SK-N-SH treated with all-trans-retinoic acid at 6 μM for 48 hours (cell line): ENCODE measurements at regions not wholly inside any gene's neighbourhood (a gene's known extent, or its start where the extent isn't known, plus 50 kb on each side); places are given as distances from the start of the nearest gene placed in this dataset.

Experiments used
- ATAC-seq: fragments of 200-7000 bp; cut with Tn5 transposase; 3 replicates; pipeline ENCODE4 v1.9.1; 2020; ENCODE audit warnings: mild to moderate bottlenecking, moderate library complexity
- ARNTL ChIP-seq: fragments of 450-650 bp; formaldehyde crosslinking; IDR thresholded peaks from 2 replicates; pipeline ENCODE4 v1.5.0; 2020; ENCODE audit warnings: low read depth, mild to moderate bottlenecking, moderate library complexity, borderline replicate concordance
- BACH2 ChIP-seq: fragments of 250-450 bp; sonication (Bioruptor Pico); IDR thresholded peaks from 2 replicates; pipeline ENCODE4 v1.9.0; 2021; ENCODE audit warnings: mild to moderate bottlenecking, borderline replicate concordance
- CSDC2 ChIP-seq: fragments of 250-450 bp; sonication (Bioruptor Pico); IDR thresholded peaks from 2 replicates; pipeline ENCODE4 v1.5.0; 2020; ENCODE audit warnings: mild to moderate bottlenecking, moderate library complexity
- ESRRG ChIP-seq: fragments of 250-450 bp; sonication (Bioruptor Pico); IDR thresholded peaks from 2 replicates; pipeline ENCODE4 v1.6.1; 2021; ENCODE audit warnings: mild to moderate bottlenecking
- ISL1 ChIP-seq: fragments of 250-450 bp; sonication (Bioruptor Pico); IDR thresholded peaks from 2 replicates; pipeline ENCODE4 v2.1.2; 2022; ENCODE audit warnings: mild to moderate bottlenecking, moderate library complexity
- OSR1 ChIP-seq: fragments of 250-450 bp; sonication (Bioruptor Pico); IDR thresholded peaks from 2 replicates; pipeline ENCODE4 v1.8.0; 2022; ENCODE audit warnings: moderate library complexity, mild to moderate bottlenecking, inconsistent platforms
- PPARA ChIP-seq: fragments of 250-450 bp; sonication (Bioruptor Pico); IDR thresholded peaks from 2 replicates; pipeline ENCODE4 v1.5.0; 2020; ENCODE audit warnings: mild to moderate bottlenecking, borderline replicate concordance
- RARB ChIP-seq: fragments of 250-450 bp; sonication (Bioruptor Pico); IDR thresholded peaks from 2 replicates; pipeline ENCODE4 v1.8.0; 2021; ENCODE audit warnings: mild to moderate bottlenecking, moderate library complexity
- SNAI2 ChIP-seq: fragments of 250-450 bp; sonication (Bioruptor Pico); IDR thresholded peaks from 2 replicates; pipeline ENCODE4 v1.5.0; 2020; ENCODE audit warnings: mild to moderate bottlenecking, moderate library complexity
- TCF4 ChIP-seq: fragments of 250-450 bp; sonication (Bioruptor Pico); IDR thresholded peaks from 2 replicates; pipeline ENCODE4 v1.8.0; 2021; ENCODE audit warnings: mild to moderate bottlenecking, moderate library complexity, borderline replicate concordance
- TOX ChIP-seq: fragments of 250-450 bp; sonication (Bioruptor Pico); IDR thresholded peaks from 2 replicates; pipeline ENCODE4 v1.8.0; 2021; ENCODE audit warnings: mild to moderate bottlenecking, moderate library complexity, borderline replicate concordance
- ZC3H10 ChIP-seq: fragments of 250-450 bp; sonication (Bioruptor Pico); IDR thresholded peaks from 2 replicates; pipeline ENCODE4 v1.5.1; 2021; ENCODE audit warnings: mild to moderate bottlenecking, moderate library complexity
- ZFP3 ChIP-seq: fragments of 250-450 bp; sonication (Bioruptor Pico); IDR thresholded peaks from 2 replicates; pipeline ENCODE4 v1.5.0; 2020; ENCODE audit warnings: mild to moderate bottlenecking, moderate library complexity
- ZFP30 ChIP-seq: fragments of 450-650 bp; formaldehyde crosslinking; IDR thresholded peaks from 2 replicates; pipeline ENCODE4 v1.5.0; 2022; ENCODE audit warnings: mild to moderate bottlenecking, moderate library complexity
- ZNF565 ChIP-seq: fragments of 450-650 bp; formaldehyde crosslinking; conservative IDR thresholded peaks from 2 replicates; pipeline ENCODE4 v1.5.0; 2020; ENCODE audit warnings: low read depth, mild to moderate bottlenecking, moderate library complexity
- ZNF8 ChIP-seq: fragments of 450-650 bp; formaldehyde crosslinking; IDR thresholded peaks from 2 replicates; pipeline ENCODE4 v1.5.0; 2020; ENCODE audit warnings: mild to moderate bottlenecking, moderate library complexity
- TF ChIP-seq, protein P1 (sequence below): fragments of 250-450 bp; sonication (Bioruptor Pico); IDR thresholded peaks from 2 replicates; pipeline ENCODE4 v1.5.0; 2020; ENCODE audit warnings: mild to moderate bottlenecking, moderate library complexity
- TF ChIP-seq, protein P2 (sequence below): fragments of 250-450 bp; sonication (Bioruptor Pico); IDR thresholded peaks from 2 replicates; pipeline ENCODE4 v1.8.0; 2021; ENCODE audit warnings: low read depth, mild to moderate bottlenecking, moderate library complexity, borderline replicate concordance
- TF ChIP-seq, protein P3 (sequence below): fragments of 250-450 bp; sonication (Bioruptor Pico); IDR thresholded peaks from 2 replicates; pipeline ENCODE4 v1.5.1; 2021; ENCODE audit warnings: mild to moderate bottlenecking, moderate library complexity
- TF ChIP-seq, protein P4 (sequence below): fragments of 250-450 bp; sonication (Bioruptor Pico); IDR thresholded peaks from 2 replicates; pipeline ENCODE4 v1.5.1; 2020; ENCODE audit warnings: low read depth, mild to moderate bottlenecking, moderate library complexity

DNA sequence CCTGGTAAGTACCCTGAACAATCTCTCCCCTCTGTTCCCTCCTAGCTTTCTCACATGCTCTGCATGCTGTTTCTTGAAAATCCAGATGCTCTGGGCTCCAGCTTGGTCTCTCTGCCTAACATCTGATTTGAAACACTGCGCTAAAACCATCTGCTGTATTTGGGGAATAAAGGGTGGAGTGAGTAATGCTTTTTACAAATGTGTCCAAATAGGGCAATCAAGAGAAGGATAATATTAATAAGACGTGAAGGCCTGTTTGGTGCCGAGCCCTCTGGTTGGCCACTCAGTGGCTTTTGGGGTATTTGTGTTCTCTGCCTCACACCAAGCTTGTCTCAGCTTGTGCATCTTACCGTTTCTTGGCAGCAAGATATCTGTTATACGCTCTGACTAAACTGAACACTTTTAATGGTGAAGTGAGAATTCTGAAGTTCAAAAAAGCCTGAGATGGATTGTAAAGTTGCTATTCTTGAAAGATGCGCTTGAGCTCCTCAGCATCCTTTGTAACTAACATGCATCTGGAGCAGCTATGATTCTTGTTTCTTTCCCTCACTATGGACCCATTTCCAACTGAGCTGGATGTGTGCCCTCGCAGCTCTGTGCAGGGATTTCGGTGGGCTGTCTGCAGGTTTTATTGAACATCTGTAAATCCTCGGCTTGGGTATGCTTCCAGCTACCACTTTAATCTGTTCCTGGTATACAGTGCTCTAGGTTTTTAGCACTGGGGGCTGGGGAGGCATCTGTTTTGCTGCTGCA is 269.4 kb downstream of the RWDD3 start:
- TF ChIP-seq SNAI2 (CRISPR knock-in tag) (no peak), ARNTL (CRISPR knock-in tag) (no peak), ZFP3 (no peak), TCF4 (CRISPR knock-in tag) (no peak), ISL1 (CRISPR knock-in tag) (no peak), RARB (CRISPR knock-in tag) (no peak), CSDC2 (CRISPR knock-in tag) (no peak), PPARA (CRISPR knock-in tag) (no peak), ZFP30 (CRISPR knock-in tag) (no peak), ZC3H10 (CRISPR knock-in tag) (no peak), ZNF8 (CRISPR knock-in tag) (no peak), OSR1 (CRISPR knock-in tag) (no peak), BACH2 (no peak)
- TF ChIP-seq, protein P1, sequence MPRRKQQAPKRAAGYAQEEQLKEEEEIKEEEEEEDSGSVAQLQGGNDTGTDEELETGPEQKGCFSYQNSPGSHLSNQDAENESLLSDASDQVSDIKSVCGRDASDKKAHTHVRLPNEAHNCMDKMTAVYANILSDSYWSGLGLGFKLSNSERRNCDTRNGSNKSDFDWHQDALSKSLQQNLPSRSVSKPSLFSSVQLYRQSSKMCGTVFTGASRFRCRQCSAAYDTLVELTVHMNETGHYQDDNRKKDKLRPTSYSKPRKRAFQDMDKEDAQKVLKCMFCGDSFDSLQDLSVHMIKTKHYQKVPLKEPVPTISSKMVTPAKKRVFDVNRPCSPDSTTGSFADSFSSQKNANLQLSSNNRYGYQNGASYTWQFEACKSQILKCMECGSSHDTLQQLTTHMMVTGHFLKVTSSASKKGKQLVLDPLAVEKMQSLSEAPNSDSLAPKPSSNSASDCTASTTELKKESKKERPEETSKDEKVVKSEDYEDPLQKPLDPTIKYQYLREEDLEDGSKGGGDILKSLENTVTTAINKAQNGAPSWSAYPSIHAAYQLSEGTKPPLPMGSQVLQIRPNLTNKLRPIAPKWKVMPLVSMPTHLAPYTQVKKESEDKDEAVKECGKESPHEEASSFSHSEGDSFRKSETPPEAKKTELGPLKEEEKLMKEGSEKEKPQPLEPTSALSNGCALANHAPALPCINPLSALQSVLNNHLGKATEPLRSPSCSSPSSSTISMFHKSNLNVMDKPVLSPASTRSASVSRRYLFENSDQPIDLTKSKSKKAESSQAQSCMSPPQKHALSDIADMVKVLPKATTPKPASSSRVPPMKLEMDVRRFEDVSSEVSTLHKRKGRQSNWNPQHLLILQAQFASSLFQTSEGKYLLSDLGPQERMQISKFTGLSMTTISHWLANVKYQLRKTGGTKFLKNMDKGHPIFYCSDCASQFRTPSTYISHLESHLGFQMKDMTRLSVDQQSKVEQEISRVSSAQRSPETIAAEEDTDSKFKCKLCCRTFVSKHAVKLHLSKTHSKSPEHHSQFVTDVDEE (CRISPR knock-in tag) = no peak
- TF ChIP-seq, protein P2, sequence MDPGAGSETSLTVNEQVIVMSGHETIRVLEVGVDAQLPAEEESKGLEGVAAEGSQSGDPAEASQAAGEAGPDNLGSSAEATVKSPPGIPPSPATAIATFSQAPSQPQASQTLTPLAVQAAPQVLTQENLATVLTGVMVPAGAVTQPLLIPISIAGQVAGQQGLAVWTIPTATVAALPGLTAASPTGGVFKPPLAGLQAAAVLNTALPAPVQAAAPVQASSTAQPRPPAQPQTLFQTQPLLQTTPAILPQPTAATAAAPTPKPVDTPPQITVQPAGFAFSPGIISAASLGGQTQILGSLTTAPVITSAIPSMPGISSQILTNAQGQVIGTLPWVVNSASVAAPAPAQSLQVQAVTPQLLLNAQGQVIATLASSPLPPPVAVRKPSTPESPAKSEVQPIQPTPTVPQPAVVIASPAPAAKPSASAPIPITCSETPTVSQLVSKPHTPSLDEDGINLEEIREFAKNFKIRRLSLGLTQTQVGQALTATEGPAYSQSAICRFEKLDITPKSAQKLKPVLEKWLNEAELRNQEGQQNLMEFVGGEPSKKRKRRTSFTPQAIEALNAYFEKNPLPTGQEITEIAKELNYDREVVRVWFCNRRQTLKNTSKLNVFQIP = no peak
- TF ChIP-seq, protein P3, sequence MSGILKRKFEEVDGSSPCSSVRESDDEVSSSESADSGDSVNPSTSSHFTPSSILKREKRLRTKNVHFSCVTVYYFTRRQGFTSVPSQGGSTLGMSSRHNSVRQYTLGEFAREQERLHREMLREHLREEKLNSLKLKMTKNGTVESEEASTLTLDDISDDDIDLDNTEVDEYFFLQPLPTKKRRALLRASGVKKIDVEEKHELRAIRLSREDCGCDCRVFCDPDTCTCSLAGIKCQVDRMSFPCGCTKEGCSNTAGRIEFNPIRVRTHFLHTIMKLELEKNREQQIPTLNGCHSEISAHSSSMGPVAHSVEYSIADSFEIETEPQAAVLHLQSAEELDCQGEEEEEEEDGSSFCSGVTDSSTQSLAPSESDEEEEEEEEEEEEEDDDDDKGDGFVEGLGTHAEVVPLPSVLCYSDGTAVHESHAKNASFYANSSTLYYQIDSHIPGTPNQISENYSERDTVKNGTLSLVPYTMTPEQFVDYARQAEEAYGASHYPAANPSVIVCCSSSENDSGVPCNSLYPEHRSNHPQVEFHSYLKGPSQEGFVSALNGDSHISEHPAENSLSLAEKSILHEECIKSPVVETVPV (CRISPR knock-in tag) = no peak
- TF ChIP-seq, protein P4, sequence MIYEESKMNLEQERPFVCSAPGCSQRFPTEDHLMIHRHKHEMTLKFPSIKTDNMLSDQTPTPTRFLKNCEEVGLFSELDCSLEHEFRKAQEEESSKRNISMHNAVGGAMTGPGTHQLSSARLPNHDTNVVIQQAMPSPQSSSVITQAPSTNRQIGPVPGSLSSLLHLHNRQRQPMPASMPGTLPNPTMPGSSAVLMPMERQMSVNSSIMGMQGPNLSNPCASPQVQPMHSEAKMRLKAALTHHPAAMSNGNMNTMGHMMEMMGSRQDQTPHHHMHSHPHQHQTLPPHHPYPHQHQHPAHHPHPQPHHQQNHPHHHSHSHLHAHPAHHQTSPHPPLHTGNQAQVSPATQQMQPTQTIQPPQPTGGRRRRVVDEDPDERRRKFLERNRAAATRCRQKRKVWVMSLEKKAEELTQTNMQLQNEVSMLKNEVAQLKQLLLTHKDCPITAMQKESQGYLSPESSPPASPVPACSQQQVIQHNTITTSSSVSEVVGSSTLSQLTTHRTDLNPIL (CRISPR knock-in tag) = no peak
- no peak for ATAC-seq

DNA sequence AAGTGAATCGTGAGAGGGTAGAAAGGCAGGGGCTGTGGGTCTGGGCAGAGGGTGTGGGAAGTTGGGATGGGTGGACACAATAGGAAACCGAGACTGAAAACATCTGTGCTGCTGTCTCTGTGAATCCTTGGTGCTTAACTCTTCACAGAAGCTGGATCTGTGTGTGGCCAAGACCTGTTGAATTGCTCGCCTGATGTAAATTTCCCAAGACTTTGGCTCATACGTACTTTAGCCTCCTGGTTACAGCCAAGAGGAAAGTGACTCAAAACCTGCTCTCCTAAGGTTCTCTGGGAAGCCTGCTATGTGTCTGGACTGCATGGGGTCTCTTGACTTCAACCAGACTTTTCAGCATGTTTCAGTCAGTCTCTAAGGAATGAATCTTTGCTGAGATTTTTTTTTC is 270.3 kb downstream of the RWDD3 start:
- TF ChIP-seq ZFP3 = no peak
- no peak for TF ChIP-seq TOX (CRISPR knock-in tag)
- TF ChIP-seq ZNF8 (CRISPR knock-in tag) = no peak
- TF ChIP-seq ZNF565 (CRISPR knock-in tag) = no peak
- no peak for TF ChIP-seq BACH2
- TF ChIP-seq OSR1 (CRISPR knock-in tag) = no peak
- TF ChIP-seq TCF4 (CRISPR knock-in tag) = no peak
- TF ChIP-seq, protein P2 = no peak
- no peak for TF ChIP-seq CSDC2 (CRISPR knock-in tag)
- TF ChIP-seq, protein P3 (CRISPR knock-in tag) = no peak
- TF ChIP-seq ZC3H10 (CRISPR knock-in tag) = no peak
- TF ChIP-seq ZFP30 (CRISPR knock-in tag) = no peak
- TF ChIP-seq, protein P4 (CRISPR knock-in tag) = no peak
- TF ChIP-seq RARB (CRISPR knock-in tag) = no peak
- TF ChIP-seq PPARA (CRISPR knock-in tag) = no peak
- no peak for TF ChIP-seq ARNTL (CRISPR knock-in tag)
- no peak for TF ChIP-seq ESRRG (CRISPR knock-in tag)
- no peak for TF ChIP-seq ISL1 (CRISPR knock-in tag)
- TF ChIP-seq, protein P1 (CRISPR knock-in tag) = no peak
- ATAC-seq = no peak
